ENCODE measurements at regions not wholly inside any gene's neighbourhood (a gene's known extent, or its start where the extent isn't known, plus 50 kb on each side); places are given as distances from the start of the nearest gene placed in this dataset.

DNA sequence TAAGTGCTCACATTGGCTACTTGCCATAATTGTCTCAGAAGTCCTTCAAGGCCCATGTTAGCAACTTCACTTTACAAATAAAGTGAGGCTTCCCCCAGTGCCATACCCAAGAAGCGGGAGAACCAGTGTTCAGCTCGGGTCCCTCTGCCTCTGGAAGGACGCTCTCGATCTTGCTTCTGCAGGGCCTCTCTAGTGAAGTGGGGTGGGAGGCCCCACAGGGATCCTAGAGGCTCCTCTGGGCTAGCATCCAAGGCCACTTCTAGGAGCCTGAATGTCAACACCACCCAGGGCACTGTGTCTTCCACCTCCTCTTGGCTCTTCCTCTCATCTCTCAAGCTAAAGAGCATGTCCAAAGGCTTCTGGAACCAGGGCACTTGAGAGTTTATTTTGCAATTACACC, 282.5 kb downstream of the GADD45G start:
- no peak for DNase-seq

- no peak for DNase-seq
These were observed 283.4 kb downstream of the GADD45G start for GRCh38 chr9:89888233-89888632.

DNA sequence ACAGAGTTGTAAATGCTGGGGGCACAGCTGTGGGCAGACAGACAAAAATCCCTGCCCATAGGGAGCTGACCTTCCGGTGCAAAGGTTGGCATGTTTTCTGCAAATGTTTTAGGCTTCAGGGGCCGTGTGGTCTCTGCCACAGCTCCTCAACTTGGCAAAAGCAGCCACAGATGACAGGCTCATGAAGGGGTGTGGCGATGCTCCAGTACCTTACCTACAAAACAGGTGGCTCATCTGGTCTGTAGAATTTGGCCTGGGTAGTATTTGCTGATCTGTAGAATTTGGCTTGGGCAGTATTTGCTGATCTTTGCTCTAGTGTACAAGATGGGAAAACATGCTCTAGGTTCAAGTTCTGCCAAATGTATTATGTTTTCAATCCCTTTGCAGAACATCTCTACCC, 283.9 kb downstream of the GADD45G start:
- DNase-seq: no peak

DNA sequence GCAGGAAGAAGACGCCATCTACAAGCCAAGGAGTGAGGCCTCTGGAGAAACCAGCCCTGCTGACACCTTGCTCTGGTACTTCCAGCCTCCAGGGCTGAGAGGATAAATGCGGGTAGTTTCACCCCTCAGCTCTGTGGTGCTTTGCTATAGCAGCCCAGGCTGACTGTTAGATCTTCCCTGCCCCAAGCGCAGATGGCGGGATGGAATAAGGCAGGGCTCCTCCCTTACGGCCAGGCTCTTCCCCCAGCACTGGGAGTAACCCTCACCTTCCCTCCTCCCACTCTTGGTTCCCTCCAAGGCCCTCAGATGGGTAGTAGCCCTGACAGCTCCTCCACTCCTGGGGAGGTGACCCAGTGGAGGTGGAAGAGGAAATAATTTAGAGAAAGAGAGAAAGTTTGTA, 285.1 kb downstream of the GADD45G start:
- DNase-seq: no peak

DNA sequence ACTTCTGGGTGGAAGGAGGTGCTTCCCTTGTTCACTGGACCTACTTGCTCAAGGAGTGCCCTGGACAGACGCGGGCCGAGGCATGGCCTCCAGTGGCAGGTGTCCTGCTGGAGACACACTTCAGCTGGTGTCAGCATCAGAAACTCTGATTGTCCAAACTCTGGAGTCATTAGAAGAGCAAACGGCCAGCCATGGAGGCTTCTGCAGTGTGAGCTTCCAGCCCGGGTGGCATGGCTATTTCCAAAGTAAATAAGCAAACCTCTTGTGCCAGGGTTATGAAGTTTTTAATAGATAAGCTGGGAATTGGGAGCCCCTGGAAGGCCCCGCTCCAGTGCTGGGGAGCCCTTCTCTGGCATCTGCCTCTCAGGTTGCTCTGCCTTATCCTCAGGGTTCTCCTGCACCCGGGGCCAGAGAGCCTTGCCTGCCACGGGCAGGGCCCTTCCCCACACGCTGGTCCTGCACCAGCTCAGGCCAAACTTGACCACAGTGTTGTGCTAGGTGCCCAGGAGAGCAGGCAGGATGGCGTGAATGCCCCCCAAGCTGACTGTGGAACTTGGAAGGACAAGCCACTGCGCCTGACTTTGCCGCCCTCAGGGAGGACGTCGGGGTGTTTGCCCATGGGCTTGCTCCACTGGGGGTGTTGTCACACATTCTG, 285.6 kb downstream of the GADD45G start:
- no peak for DNase-seq

DNA sequence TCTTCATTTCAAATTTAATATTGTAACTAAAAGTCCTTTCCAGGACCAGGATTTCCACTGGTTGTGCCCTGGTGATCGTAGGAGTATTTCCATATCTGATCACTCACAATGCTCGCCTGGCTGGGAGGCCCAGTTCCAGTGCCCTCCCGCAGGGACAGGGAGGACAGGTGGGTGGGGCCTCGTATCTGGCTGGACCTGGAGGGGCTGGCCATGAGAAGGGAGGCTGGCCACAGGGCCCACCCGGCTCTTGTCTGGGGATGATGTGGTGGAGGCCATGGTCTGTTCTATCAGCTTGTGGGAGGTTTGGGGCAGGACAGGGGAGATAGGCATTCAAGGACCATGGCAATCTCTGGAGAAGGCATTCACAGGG, 286.4 kb downstream of the GADD45G start:
- DNase-seq: no peak

DNA sequence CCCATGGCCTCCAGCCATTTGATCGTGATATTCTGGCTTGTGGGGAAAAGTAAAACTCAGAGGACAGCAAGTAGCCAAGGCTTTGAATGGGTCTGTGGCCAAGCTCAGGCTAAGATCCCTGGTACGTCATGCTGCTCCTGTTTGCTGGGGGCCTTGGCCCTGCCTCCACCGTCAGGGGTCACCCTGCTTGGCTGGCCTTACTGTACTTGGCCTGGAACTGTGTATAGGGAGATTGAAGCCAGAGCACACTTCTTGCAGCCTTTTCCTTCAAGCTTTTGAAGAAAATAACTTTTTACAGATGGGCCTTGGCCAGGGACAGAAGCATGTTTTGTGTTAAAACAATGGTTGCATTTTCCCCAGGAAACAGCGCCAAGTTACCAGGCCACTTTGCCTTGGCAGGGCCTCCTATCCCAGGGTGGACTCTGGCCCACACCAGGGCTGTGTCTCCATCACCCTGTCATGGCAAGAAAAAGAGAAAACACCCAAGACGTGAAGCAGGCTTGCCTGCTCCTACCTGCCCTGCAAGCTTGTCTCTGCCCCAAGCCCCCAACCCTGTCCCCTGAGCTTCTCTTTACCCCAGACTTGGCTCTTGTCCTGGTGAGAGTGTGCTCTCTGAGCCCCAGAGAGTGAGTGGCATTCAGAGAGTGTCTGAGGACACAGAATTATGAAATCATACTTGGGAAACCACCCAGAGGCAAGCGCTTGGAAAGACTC, 286.9 kb downstream of the GADD45G start:
- no peak for DNase-seq

- no peak for DNase-seq
These were observed 288.1 kb downstream of the GADD45G start for GRCh38 chr9:89892920-89893319.

- DNase-seq: no peak
These were observed 289.1 kb downstream of the GADD45G start for GRCh38 chr9:89893886-89894285.

- DNase-seq: no peak
These were observed 292.1 kb downstream of the GADD45G start for GRCh38 chr9:89896806-89897340.

- DNase-seq: peak; percentile 3
These were observed 294.8 kb downstream of the GADD45G start for GRCh38 chr9:89899573-89899972.

GRCh38 chr9:89901920-89902319, 297.1 kb downstream of the GADD45G start:
- DNase-seq: no peak

DNA sequence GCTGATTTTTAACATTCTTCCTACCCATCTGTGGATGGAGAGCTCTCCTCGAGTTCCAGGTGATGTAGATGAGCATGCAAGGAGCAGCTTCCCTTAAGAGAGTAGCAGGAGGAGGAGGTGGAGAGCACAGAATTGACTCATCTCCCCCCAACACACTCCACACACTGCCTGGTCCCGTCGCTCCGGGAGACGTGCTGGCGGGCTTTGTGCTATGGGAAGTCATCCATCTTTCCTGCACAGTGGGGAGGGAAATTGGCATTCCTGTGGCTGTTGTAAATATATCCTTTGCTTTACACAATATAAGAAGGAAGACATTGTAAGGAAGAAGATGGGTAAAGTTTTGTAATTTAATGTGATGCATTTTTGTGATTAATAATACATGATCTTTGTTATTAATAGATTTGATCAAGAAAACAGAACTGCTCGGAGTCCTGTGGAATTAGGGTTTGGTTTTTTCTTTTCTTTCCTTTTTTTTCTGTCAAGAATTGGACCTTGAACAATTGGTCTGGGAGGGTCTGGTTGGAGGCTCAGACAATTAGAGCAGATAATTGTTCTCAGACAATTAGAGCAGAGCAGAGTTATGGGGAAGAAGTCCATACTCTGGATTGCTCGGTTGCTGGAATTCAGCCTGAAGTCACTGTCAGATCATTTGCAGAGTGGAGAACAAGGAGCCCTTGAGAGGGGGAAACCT, 297.8 kb downstream of the GADD45G start:
- DNase-seq: no peak

DNA sequence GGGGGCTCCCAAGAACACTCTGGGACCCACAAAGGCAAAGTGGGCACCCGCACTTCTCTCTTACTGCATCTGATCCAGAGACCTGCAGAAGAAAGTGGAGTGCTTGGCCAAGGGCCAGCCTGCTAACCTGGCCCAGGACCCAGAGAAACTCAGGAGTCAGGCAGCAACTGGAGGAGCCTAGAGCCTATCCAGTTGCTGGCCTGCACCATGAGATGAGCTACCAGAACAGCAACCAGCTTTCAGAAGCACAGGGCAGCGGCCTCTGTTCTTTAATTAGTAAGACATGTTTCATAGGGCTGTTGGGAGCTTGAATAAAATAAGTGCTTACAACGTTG, 298.3 kb downstream of the GADD45G start:
- no peak for DNase-seq

- DNase-seq: no peak
These were observed 301.0 kb downstream of the GADD45G start for GRCh38 chr9:89905606-89906338.

- no peak for DNase-seq
These were observed 307.2 kb downstream of the GADD45G start for GRCh38 chr9:89911721-89912604.

GRCh38 chr9:89912605-89912953, 307.8 kb downstream of the GADD45G start:
- DNase-seq: no peak

DNA sequence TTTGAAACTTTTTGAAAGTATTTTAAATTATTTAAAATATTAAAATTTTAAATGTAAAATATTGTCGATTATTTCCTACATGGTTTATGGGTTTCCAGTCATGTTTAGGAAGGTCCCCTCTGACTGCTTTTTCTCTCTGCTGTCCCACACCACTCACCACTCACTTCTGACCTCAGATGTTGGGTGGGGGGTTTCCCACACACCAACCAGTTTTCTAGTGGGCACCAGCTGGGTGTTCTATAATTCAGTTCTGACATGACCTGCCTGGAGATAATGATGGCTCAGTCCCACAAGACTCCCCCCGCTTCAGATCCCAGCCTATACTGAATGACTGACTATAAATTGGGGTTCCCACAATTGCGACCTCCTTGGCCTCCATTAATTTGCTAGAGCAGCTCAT, 310.4 kb downstream of the GADD45G start:
- DNase-seq: no peak

GRCh38 chr9:89916001-89916597, 311.3 kb downstream of the GADD45G start:
- no peak for DNase-seq

- DNase-seq: no peak
These were observed 313.0 kb downstream of the GADD45G start for GRCh38 chr9:89917861-89918260.

DNA sequence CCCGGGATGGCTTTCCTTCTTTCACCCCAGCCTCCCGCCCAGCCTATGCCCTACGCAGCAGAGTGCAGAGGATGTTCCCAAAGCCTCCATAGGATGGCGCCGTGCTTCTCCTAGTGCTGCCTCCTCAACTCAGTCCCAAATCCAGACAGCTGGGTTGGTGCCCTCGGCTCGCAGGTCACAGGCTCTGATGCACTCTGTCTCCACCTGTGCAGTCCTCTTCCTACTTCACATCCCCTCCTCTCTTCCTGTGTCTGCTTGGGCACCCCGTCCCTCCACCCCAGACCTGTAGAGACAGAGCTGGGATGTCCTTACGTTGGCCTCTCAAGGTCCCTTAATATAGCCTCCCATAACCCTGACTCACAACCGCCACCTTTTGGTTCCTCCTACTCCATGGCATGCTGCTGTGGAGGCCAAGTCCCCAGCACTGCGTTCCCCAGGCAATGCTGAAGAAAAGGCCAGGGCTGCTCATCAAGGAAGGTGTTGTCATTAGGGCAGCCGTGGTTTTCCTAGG, 314.4 kb downstream of the GADD45G start:
- peak; percentile 68 for DNase-seq

GRCh38 chr9:89920131-89920530, 315.3 kb downstream of the GADD45G start:
- no peak for DNase-seq
